ENCODE measurements at regions not wholly inside any gene's neighbourhood (a gene's known extent, or its start where the extent isn't known, plus 50 kb on each side); places are given as distances from the start of the nearest gene placed in this dataset.

GRCh38 chr16:80417706-80418271, 123.0 kb upstream of the DYNLRB2 start:
- DNase-seq (no peak), ATAC-seq (ENCODE audit: low read depth) (no peak)
- Mint-ChIP-seq H3K27ac (no peak overlapping the region), H3K9me3 (peaks cover 8% of the 10 kb centered on the region), H3K36me3 (ENCODE audit: low read depth) (no peaks in the 10 kb centered on the region), H3K4me3 (no peak overlapping the region), H3K27me3 (peaks cover 15% of the 10 kb centered on the region), H3K4me1 (peaks cover 4% of the 10 kb centered on the region)
- intact Hi-C loops (cut with micrococcal nuclease): no loop called here
- TF ChIP-seq, protein P1, sequence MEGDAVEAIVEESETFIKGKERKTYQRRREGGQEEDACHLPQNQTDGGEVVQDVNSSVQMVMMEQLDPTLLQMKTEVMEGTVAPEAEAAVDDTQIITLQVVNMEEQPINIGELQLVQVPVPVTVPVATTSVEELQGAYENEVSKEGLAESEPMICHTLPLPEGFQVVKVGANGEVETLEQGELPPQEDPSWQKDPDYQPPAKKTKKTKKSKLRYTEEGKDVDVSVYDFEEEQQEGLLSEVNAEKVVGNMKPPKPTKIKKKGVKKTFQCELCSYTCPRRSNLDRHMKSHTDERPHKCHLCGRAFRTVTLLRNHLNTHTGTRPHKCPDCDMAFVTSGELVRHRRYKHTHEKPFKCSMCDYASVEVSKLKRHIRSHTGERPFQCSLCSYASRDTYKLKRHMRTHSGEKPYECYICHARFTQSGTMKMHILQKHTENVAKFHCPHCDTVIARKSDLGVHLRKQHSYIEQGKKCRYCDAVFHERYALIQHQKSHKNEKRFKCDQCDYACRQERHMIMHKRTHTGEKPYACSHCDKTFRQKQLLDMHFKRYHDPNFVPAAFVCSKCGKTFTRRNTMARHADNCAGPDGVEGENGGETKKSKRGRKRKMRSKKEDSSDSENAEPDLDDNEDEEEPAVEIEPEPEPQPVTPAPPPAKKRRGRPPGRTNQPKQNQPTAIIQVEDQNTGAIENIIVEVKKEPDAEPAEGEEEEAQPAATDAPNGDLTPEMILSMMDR (IDR thresholded peaks at IDR 0.05): no peak
- POLR2A ChIA-PET: no interaction called here
- CTCF ChIA-PET: no interaction called here

DNA sequence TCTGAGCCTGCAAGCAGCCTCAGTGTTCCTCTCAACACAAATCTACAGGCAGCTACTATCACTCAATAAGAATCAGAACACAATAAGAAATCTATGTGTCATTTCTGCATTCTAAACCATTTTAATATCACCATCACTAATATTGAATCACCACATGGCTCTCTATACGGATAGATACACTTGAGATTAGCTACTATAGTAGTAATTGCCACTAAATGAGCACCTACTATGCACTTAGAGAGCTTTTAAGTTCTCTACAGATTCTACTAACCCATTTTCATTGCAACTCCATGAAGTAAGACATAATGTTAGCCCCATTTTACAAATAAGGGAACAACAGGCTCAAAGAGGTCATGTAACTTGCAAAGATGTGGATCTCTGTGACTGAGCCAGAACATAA, 132.8 kb upstream of the DYNLRB2 start:
- Mint-ChIP-seq H3K36me3 (ENCODE audit: low read depth) (no peaks in the 10 kb centered on the region), H3K4me1 (no peaks in the 10 kb centered on the region), H3K4me3 (no peak overlapping the region), H3K9me3 (no peaks in the 10 kb centered on the region), H3K27ac (no peak overlapping the region), H3K27me3 (peaks cover 15% of the 10 kb centered on the region)
- CTCF ChIA-PET: no interaction called here
- POLR2A ChIA-PET: no interaction called here
- intact Hi-C loops (cut with micrococcal nuclease): no loop called here
- TF ChIP-seq, protein P1 (IDR thresholded peaks at IDR 0.05): no peak
- DNase-seq: no peak
- ATAC-seq (ENCODE audit: low read depth): no peak

DNA sequence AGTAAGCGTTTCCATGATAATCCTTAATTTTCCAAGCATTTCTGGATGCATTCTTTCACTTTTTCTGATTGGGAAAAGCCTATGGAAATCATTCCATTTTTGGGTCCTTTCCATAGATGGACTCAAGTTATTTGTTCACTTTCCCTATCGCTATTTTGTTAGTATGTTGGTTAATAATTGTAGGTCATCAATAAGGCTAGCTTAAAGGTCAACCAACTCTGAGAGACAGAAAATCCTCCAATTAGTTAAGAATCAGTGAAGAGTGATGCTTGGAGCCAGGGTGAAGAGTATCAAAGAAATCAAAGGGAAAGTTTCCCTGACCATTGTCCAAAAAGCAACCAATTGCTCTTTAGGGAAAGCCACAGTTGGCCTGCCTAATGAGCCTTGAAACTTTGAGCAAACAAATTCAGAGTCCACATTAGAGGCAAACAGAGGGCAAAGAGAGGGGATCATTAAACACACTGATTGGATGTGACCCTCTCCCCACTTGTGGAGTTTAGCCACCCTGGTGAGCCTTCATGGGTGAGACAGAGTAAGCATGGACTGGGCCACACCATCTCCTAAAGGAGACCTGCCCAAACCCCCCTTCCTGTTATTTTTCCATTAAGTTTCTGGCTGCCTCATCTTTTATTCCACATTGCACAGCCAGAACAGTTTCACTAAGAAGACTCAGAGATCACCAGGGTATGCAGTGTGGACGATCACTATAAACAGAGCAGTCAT, 133.4 kb upstream of the DYNLRB2 start:
- POLR2A ChIA-PET: no interaction called here
- H3K4me3 Mint-ChIP-seq: no peak overlapping the region
- TF ChIP-seq, protein P1 (IDR thresholded peaks at IDR 0.05): no peak
- no peak for DNase-seq
- no peaks in the 10 kb centered on the region for H3K9me3 Mint-ChIP-seq
- H3K27ac Mint-ChIP-seq: no peak overlapping the region
- H3K36me3 Mint-ChIP-seq (ENCODE audit: low read depth): no peaks in the 10 kb centered on the region
- H3K27me3 Mint-ChIP-seq: peaks cover 15% of the 10 kb centered on the region
- intact Hi-C loops (cut with micrococcal nuclease): no loop called here
- CTCF ChIA-PET: no interaction called here
- no peak for ATAC-seq (ENCODE audit: low read depth)
- H3K4me1 Mint-ChIP-seq: no peaks in the 10 kb centered on the region

- no peak for ATAC-seq (ENCODE audit: low read depth)
- CTCF ChIA-PET: no interaction called here
- Mint-ChIP-seq H3K36me3 (ENCODE audit: low read depth) (no peaks in the 10 kb centered on the region), H3K4me1 (no peaks in the 10 kb centered on the region), H3K27me3 (peaks cover 15% of the 10 kb centered on the region), H3K27ac (no peak overlapping the region), H3K4me3 (no peak overlapping the region), H3K9me3 (no peaks in the 10 kb centered on the region)
- DNase-seq: no peak
- TF ChIP-seq, protein P1 (IDR thresholded peaks at IDR 0.05): no peak
- POLR2A ChIA-PET: no interaction called here
- intact Hi-C loops (cut with micrococcal nuclease): no loop called here
Measured at GRCh38 chr16:80404847-80405246, 135.9 kb upstream of the DYNLRB2 start.

DNA sequence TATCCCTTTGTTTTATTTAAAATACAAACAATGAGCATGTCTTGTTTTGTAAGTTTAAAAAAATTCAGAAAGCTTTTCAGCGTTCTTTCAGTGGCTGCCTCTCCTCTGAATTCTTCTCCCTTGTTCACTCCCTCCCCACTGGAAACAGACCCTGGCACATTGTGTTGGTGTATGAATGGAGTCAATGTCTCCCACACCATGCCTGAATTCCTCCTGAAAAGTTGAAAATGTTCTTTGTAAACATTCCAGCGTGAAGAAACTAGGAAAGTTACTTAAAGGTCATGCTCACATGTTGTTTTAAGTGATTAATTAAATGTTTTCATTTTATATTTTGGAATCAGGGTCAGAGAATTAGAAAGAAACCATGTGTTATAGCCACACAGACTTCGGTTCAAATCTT, 136.9 kb upstream of the DYNLRB2 start:
- ChIA-PET CTCF (no interaction called here), POLR2A (no interaction called here)
- Mint-ChIP-seq H3K36me3 (ENCODE audit: low read depth) (no peaks in the 10 kb centered on the region), H3K27ac (no peak overlapping the region), H3K27me3 (peaks cover 15% of the 10 kb centered on the region), H3K4me3 (no peak overlapping the region), H3K9me3 (no peaks in the 10 kb centered on the region), H3K4me1 (no peaks in the 10 kb centered on the region)
- intact Hi-C loops (cut with micrococcal nuclease): no loop called here
- TF ChIP-seq, protein P1 (IDR thresholded peaks at IDR 0.05): no peak
- DNase-seq (no peak), ATAC-seq (ENCODE audit: low read depth) (no peak)
